PFSK-1 (cell line): ENCODE measurements at regions not wholly inside any gene's neighbourhood (a gene's known extent, or its start where the extent isn't known, plus 50 kb on each side); places are given as distances from the start of the nearest gene placed in this dataset.

Source experiments
- FOXP2 ChIP-seq: optimal IDR thresholded peaks from 2 replicates; pipeline ENCODE3; 2011; ENCODE audit warnings: borderline replicate concordance, control low read depth, inconsistent platforms; ENCODE audit not compliant: insufficient read depth; ENCODE audit errors: extremely low read length, extremely low read depth
- POLR2AphosphoS5 ChIP-seq: IDR thresholded peaks from 2 replicates; pipeline ENCODE4 v1.6.1; 2012; ENCODE audit warnings: low read depth, mild to moderate bottlenecking, control low read depth, low read length, moderate library complexity
- SIN3A ChIP-seq: IDR thresholded peaks from 2 replicates; pipeline ENCODE4 v1.6.1; 2012; ENCODE audit warnings: mild to moderate bottlenecking, low read length, moderate library complexity, borderline replicate concordance; ENCODE audit not compliant: insufficient read depth
- TAF1 ChIP-seq: IDR thresholded peaks from 2 replicates; pipeline ENCODE4 v1.6.1; 2012; ENCODE audit warnings: low read length, control low read depth, borderline replicate concordance; ENCODE audit not compliant: insufficient read depth
- TF ChIP-seq, protein P1 (sequence below), 2 experiments: IDR thresholded peaks; 2 replicates each; pipeline versions ENCODE4 v1.6.1 to v1.8.0; 2011 to 2012; ENCODE audit warnings: low read depth in 2 of 2, low read length in 2 of 2, control low read depth in 1 of 2, inconsistent platforms in 1 of 2, mild to moderate bottlenecking in 1 of 2, moderate library complexity in 1 of 2; ENCODE audit not compliant: insufficient read depth in 1 of 2

DNA sequence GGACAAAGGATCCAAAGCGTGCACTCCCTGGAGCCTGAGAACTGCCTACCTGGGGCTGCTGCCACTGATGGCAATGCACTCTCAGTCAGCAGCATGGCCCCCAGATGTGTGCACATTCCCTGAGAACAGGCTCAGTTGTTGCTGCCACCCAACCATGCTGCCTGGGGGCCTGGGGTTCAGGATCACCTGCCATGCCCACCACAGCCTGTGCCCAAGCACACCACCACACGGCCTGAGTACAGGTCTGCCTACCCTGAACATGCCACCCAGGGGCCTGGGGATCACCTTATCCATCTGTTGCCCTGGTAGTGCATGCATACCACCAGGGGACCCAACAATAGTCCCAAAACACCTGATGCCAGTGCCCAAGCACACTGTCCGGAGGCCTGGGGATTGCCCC lies 1174.5 kb downstream of the SORCS1 start:
- TF ChIP-seq FOXP2 (no peak), SIN3A (no peak), TAF1 (no peak), POLR2AphosphoS5 (no peak)

DNA sequence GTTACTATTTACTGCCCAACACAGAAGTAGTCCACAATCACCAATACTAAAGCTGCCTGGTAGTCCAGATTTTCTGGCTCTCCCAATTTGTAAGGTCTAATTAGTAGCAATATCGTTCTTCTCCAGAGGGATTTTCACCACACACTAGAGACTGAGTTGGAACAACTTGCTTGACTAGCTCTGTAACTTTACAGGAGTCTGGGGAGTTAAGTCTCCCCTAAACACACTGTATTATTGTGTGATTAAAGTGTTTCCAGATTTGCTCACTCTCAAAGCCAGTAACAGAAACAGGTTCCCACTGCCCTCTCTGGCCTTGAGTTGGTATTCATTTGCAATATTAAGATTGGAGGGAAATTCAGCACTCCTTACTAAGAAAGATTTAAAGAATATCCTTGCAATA lies 1175.7 kb downstream of the SORCS1 start:
- no peak for TF ChIP-seq FOXP2
- TF ChIP-seq, protein P1, sequence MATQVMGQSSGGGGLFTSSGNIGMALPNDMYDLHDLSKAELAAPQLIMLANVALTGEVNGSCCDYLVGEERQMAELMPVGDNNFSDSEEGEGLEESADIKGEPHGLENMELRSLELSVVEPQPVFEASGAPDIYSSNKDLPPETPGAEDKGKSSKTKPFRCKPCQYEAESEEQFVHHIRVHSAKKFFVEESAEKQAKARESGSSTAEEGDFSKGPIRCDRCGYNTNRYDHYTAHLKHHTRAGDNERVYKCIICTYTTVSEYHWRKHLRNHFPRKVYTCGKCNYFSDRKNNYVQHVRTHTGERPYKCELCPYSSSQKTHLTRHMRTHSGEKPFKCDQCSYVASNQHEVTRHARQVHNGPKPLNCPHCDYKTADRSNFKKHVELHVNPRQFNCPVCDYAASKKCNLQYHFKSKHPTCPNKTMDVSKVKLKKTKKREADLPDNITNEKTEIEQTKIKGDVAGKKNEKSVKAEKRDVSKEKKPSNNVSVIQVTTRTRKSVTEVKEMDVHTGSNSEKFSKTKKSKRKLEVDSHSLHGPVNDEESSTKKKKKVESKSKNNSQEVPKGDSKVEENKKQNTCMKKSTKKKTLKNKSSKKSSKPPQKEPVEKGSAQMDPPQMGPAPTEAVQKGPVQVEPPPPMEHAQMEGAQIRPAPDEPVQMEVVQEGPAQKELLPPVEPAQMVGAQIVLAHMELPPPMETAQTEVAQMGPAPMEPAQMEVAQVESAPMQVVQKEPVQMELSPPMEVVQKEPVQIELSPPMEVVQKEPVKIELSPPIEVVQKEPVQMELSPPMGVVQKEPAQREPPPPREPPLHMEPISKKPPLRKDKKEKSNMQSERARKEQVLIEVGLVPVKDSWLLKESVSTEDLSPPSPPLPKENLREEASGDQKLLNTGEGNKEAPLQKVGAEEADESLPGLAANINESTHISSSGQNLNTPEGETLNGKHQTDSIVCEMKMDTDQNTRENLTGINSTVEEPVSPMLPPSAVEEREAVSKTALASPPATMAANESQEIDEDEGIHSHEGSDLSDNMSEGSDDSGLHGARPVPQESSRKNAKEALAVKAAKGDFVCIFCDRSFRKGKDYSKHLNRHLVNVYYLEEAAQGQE (IDR thresholded peaks at IDR 0.05; ENCODE audit: insufficient read depth in 1 of 2, low read depth in 2 of 2, low read length in 2 of 2) = no peak
- no peak for TF ChIP-seq POLR2AphosphoS5
- TF ChIP-seq SIN3A = no peak
- TF ChIP-seq TAF1 = no peak

DNA sequence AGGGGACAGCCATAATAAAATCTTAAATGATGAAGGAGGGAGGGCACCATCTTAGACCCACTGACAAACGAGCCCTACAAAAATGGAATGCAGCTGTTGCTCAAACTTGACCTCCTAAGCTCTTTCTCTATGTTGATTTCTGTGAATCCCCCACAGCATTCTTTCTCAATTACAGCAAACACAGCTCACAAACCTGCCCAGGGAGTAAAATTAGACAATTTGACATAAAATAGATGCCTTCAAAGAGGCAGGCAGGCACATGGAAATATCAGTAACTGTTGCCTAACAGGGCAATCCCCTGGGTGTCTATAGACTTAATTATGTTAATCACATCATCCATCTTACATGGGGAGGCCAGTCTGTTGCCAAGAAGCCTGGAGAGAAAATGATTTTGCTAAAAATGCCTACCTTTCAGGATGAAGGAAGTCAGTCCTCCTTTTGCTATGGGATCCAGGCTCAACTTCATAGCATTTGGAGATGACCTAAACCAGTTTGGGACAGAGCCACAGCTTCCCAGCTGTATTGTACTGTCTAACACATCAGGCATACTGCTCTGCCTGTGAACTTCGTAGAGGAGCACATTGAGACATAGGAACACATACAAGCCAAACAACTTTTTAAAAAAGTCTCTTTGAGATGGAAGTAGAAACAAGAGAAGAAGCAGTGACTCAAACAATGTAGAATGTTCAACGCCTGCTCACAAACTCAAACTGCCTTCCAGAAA lies 1177.4 kb downstream of the SORCS1 start:
- no peak for TF ChIP-seq POLR2AphosphoS5
- TF ChIP-seq SIN3A = no peak
- TF ChIP-seq, protein P1 (IDR thresholded peaks at IDR 0.05; ENCODE audit: insufficient read depth in 1 of 2, low read depth in 2 of 2, low read length in 2 of 2) = no peak

DNA sequence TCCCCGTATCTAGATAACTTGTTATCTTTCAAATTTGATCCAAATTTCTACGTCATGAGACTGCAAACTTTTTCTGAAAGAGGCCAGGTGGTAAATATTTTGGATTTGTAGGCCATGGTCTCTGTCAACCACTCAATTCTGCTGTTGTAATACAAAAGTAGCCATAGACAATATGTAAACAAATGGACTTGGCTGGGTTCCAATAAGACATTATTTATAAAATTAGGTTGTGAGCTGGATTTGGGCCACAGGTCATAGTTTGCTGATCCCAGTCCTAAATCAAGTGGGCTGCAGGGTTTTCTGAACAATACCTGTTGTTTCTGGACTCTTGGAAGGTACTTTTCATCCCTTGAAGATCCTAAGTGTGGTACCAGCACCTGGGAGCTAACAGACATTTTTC lies 1178.0 kb downstream of the SORCS1 start:
- no peak for TF ChIP-seq TAF1
- TF ChIP-seq SIN3A = no peak

DNA sequence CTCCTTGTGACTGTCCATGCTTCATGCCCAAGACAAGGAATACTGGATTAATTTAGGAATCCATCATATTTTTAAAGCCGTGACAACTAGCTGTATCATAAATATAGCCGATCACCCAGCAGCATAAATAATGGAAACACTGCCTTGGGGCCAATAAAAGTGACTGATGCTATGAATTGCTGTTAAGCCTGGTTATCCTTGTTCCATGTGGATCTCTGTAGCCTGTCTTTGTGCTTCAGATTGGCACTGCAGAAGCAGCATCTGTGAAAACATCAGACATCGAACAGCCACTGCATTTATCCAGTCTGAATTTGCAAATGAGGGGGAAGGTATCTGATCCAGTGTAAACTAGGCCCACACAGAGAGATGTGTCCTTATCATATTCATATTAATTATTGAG lies 1181.8 kb downstream of the SORCS1 start:
- TF ChIP-seq, protein P1 (IDR thresholded peaks at IDR 0.05; ENCODE audit: insufficient read depth in 1 of 2, low read depth in 2 of 2, low read length in 2 of 2) = no peak
- no peak for TF ChIP-seq TAF1
- no peak for TF ChIP-seq POLR2AphosphoS5

DNA sequence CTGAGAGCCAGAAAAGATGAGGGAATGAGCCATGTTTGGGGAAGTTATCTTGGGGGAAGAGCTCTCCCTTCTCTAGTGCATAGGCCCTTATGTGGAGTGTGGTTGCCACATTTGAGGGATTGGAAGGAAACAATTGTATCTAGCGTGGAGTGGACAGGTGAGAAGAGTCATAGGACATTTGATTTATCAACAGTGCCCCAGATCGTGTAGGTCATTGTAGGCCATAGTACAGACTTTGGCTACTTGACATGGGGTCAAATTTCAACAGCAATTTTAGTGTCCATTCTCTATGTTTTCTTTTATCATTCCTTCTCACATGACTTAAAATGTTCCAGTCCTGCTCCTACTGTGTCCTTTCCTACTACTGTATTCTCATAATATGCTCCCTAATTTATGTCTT lies 1182.8 kb downstream of the SORCS1 start:
- TF ChIP-seq, protein P1 (IDR thresholded peaks at IDR 0.05; ENCODE audit: insufficient read depth in 1 of 2, low read depth in 2 of 2, low read length in 2 of 2) = no peak
- no peak for TF ChIP-seq POLR2AphosphoS5
- no peak for TF ChIP-seq TAF1
- TF ChIP-seq SIN3A = no peak
- no peak for TF ChIP-seq FOXP2
